ENCODE measurements at regions not wholly inside any gene's neighbourhood (a gene's known extent, or its start where the extent isn't known, plus 50 kb on each side); places are given as distances from the start of the nearest gene placed in this dataset.

DNA sequence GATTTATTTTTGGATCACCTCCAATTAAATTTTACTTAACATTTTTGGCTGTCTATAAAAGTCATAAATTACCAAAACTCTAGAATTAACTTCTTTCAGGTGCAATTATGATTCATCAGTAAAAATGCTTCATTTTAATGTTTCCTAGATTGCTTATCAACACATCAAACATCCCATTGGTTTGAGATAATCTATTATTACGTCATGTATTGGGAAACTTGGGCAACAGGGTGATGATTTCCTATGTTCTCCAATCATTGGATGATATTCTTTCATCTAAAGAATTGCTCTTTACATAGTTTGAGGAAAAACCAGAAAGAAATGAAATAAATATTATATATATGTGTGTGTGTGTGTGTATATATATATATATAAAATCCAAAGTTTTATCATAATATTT, 76.8 kb upstream of the KCNJ6 start:
- no peak for DNase-seq (ENCODE audit: low read depth)
- TF ChIP-seq, protein P1, sequence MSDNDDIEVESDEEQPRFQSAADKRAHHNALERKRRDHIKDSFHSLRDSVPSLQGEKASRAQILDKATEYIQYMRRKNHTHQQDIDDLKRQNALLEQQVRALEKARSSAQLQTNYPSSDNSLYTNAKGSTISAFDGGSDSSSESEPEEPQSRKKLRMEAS (IDR thresholded peaks at IDR 0.05; ENCODE audit: low read depth, low read length) = no peak
- TF ChIP-seq, protein P2, sequence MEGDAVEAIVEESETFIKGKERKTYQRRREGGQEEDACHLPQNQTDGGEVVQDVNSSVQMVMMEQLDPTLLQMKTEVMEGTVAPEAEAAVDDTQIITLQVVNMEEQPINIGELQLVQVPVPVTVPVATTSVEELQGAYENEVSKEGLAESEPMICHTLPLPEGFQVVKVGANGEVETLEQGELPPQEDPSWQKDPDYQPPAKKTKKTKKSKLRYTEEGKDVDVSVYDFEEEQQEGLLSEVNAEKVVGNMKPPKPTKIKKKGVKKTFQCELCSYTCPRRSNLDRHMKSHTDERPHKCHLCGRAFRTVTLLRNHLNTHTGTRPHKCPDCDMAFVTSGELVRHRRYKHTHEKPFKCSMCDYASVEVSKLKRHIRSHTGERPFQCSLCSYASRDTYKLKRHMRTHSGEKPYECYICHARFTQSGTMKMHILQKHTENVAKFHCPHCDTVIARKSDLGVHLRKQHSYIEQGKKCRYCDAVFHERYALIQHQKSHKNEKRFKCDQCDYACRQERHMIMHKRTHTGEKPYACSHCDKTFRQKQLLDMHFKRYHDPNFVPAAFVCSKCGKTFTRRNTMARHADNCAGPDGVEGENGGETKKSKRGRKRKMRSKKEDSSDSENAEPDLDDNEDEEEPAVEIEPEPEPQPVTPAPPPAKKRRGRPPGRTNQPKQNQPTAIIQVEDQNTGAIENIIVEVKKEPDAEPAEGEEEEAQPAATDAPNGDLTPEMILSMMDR (IDR thresholded peaks at IDR 0.05; ENCODE audit: low read depth, low read length) = no peak
- TF ChIP-seq MYC (IDR thresholded peaks at IDR 0.05; ENCODE audit: low read depth, low read length) (no peak), POLR2A (IDR thresholded peaks at IDR 0.05; ENCODE audit: extremely low read depth, insufficient read length) (no peak)
- H3K4me3 ChIP-seq (ENCODE audit: low read depth, low read length) = no peak overlapping the region

DNA sequence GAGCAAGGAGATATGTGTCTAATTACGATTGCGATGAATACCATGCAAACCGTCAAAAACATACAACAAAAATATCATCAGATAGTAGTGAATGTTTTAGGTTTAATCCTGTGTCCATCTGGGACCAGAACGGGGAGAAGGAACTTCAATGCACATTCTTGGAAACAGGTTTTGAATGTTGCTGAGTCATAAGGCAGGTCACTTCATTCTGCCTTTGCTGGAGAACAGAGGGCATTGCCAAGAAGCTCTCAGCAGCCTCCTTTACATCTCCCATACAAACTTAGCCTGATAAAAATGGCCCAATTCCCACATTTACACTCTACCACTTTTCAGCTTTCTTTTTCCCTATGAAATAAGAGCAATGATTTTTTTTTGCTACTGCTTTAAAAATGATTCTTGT, 78.0 kb upstream of the KCNJ6 start:
- DNase-seq (ENCODE audit: low read depth) = no peak
- TF ChIP-seq MYC (IDR thresholded peaks at IDR 0.05; ENCODE audit: low read depth, low read length) (no peak), POLR2A (IDR thresholded peaks at IDR 0.05; ENCODE audit: extremely low read depth, insufficient read length) (no peak)
- TF ChIP-seq, protein P2 (IDR thresholded peaks at IDR 0.05; ENCODE audit: low read depth, low read length) = no peak
- TF ChIP-seq, protein P1 (IDR thresholded peaks at IDR 0.05; ENCODE audit: low read depth, low read length) = no peak
- H3K4me3 ChIP-seq (ENCODE audit: low read depth, low read length) = no peak overlapping the region

DNA sequence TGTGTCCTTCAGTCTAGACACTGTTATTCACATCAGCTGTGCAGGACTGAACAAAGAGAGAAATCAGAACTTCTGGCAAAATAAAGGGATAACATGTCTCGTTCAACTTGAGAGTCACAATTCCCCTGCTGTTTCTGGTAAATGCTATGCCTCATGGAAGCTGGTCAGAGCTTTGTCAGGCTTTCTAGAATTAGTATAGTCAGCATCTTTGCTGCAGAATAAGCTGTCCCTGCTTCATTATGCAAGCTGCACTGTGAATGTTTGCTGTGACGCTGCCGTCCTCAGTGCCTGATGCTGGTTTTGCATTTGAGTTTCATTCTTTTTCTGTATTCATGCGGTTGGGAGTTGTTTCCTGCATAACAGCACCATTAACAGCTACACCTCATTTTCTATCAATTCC, 96.4 kb upstream of the KCNJ6 start:
- TF ChIP-seq MYC (IDR thresholded peaks at IDR 0.05; ENCODE audit: low read depth, low read length) (no peak), POLR2A (IDR thresholded peaks at IDR 0.05; ENCODE audit: extremely low read depth, insufficient read length) (no peak)
- TF ChIP-seq, protein P1 (IDR thresholded peaks at IDR 0.05; ENCODE audit: low read depth, low read length) = no peak
- TF ChIP-seq, protein P2 (IDR thresholded peaks at IDR 0.05; ENCODE audit: low read depth, low read length) = no peak
- no peak for DNase-seq (ENCODE audit: low read depth)
- H3K4me3 ChIP-seq (ENCODE audit: low read depth, low read length) = no peak overlapping the region

DNA sequence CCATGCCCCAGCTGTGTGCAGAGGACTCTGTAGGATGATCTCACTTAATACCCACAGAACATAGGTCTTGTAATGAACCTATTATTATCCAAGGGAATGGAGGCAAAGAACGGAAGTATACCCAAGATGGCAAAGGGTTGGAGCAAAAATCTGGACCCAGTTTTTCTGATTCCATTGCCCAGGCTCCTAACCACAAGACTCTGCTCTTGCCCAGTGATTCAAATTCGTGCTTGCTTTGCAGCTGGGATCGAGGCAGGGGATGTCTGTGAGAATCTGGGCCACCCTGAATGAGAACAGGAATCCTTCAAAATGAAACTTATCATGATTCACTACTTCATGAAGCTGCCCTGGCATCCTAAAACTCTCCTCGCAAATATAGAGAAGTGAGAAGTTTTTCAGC, 97.5 kb upstream of the KCNJ6 start:
- H3K4me3 ChIP-seq (ENCODE audit: low read depth, low read length) = no peak overlapping the region
- no peak for TF ChIP-seq MYC (IDR thresholded peaks at IDR 0.05; ENCODE audit: low read depth, low read length)
- TF ChIP-seq, protein P2 (IDR thresholded peaks at IDR 0.05; ENCODE audit: low read depth, low read length) = no peak
- TF ChIP-seq POLR2A (IDR thresholded peaks at IDR 0.05; ENCODE audit: extremely low read depth, insufficient read length) = no peak
- TF ChIP-seq, protein P1 (IDR thresholded peaks at IDR 0.05; ENCODE audit: low read depth, low read length) = no peak
- DNase-seq (ENCODE audit: low read depth) = no peak

DNA sequence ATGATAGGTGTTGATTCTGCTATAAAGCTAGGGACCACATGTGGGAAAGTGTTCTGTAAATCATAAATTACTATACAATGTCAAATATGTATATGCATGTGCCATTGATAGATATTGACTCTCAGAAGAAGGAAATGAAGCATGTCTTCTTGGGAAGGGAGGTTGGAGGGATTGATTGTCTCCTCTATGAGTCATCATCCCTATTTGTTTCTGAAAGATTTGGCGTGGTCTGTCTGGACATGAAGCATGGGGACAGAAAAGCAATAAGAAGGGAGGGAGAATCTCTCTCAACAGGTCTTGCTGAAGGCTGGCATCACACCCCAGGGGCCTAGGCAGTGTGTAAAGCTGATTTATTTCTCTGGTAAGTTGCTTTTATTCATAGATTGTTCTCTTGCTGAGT, 98.0 kb upstream of the KCNJ6 start:
- H3K4me3 ChIP-seq (ENCODE audit: low read depth, low read length) = no peak overlapping the region
- DNase-seq (ENCODE audit: low read depth) = no peak
- TF ChIP-seq, protein P2 (IDR thresholded peaks at IDR 0.05; ENCODE audit: low read depth, low read length) = no peak
- no peak for TF ChIP-seq POLR2A (IDR thresholded peaks at IDR 0.05; ENCODE audit: extremely low read depth, insufficient read length)
- TF ChIP-seq, protein P1 (IDR thresholded peaks at IDR 0.05; ENCODE audit: low read depth, low read length) = no peak
- no peak for TF ChIP-seq MYC (IDR thresholded peaks at IDR 0.05; ENCODE audit: low read depth, low read length)

Measured in NB4 (cell line).